ENCODE measurements at regions not wholly inside any gene's neighbourhood (a gene's known extent, or its start where the extent isn't known, plus 50 kb on each side); places are given as distances from the start of the nearest gene placed in this dataset.
"Not testable (repeated sequence)": the region's sequence is repeated elsewhere in the genome, so short reads cannot be mapped to it uniquely, and the experiment has no call there.

GRCh38 chr14:106309423-106309822 lies 783.0 kb downstream of the TMEM121 start:
- Histone ChIP-seq H3K36me3 (ENCODE audit: control insufficient read depth, insufficient read depth, low read length) (no peaks in the 10 kb centered on the region), H3K4me3 (ENCODE audit: low read length) (no peak overlapping the region), H3K27me3 (ENCODE audit: control insufficient read depth, insufficient read depth, low read length) (peaks cover 5% of the 10 kb centered on the region), H3K27ac (ENCODE audit: low read length) (no peak overlapping the region), H3K9me3 (ENCODE audit: control insufficient read depth, insufficient read depth, low read length) (peaks cover 7% of the 10 kb centered on the region), H3K4me1 (ENCODE audit: control insufficient read depth, insufficient read depth, low read length) (no peaks in the 10 kb centered on the region)
- Mint-ChIP-seq H3K9me3 (no peaks in the 10 kb centered on the region), H3K27ac (no peak overlapping the region), H3K4me3 (no peak overlapping the region), H3K4me1 (no peaks in the 10 kb centered on the region), H3K36me3 (no peaks in the 10 kb centered on the region), H3K27me3 (ENCODE audit: low read depth in 2 of 2) (peaks cover 16 to 30% of the 10 kb centered on the region in 2 donors)
- DNase-seq (no peak), ATAC-seq (no peak)
- WGBS (ENCODE audit: insufficient coverage): 100% methylated on average over 1 of the region's 2 CpGs
- TF ChIP-seq CTCF (IDR thresholded peaks at IDR 0.05): no peak
- intact Hi-C loops (cut with micrococcal nuclease): no loop called here

DNA sequence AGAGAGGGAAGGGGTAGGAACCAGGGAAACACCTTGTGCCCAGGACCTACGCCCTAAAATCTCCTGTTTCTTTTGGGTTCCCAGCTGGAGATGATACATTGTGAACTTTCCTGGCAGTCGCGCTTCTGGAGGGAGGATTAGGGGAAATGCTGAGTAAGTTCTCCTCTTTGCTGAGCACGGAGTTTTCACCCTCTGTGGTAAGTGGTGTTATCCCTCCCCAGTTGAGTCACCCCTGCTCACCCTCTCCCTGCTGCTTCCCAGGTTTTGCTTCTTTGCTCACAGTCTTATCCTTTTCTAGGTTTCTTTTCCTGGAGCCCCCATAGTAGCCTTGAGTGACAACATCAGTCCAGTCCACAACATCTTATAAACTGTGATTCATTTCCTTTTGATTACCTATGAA lies 789.1 kb downstream of the TMEM121 start:
- ATAC-seq: no peak
- H3K9me3 Mint-ChIP-seq: no peaks in the 10 kb centered on the region
- intact Hi-C loops (cut with micrococcal nuclease): no loop called here

GRCh38 chr14:106317593-106317992 lies 791.2 kb downstream of the TMEM121 start:
- TF ChIP-seq CTCF (IDR thresholded peaks at IDR 0.05): no peak
- H3K36me3 Mint-ChIP-seq: no peaks in the 10 kb centered on the region
- WGBS (ENCODE audit: insufficient coverage): 38% methylated on average over 5 of the region's 5 CpGs
- no peak overlapping the region for H3K4me3 Mint-ChIP-seq
- H3K27me3 Mint-ChIP-seq (ENCODE audit: low read depth in 2 of 2): peaks cover 5 to 18% of the 10 kb centered on the region in 2 donors
- no peak overlapping the region for H3K27ac Mint-ChIP-seq
- intact Hi-C loops (cut with micrococcal nuclease): no loop called here
- no peak overlapping the region for H3K4me3 ChIP-seq (ENCODE audit: low read length)
- no peaks in the 10 kb centered on the region for H3K27me3 ChIP-seq (ENCODE audit: control insufficient read depth, insufficient read depth, low read length)
- no peak overlapping the region for H3K27ac ChIP-seq (ENCODE audit: low read length)
- H3K9me3 Mint-ChIP-seq: no peaks in the 10 kb centered on the region
- DNase-seq (no peak), ATAC-seq (no peak)
- no peaks in the 10 kb centered on the region for H3K9me3 ChIP-seq (ENCODE audit: control insufficient read depth, insufficient read depth, low read length)
- no peaks in the 10 kb centered on the region for H3K36me3 ChIP-seq (ENCODE audit: control insufficient read depth, insufficient read depth, low read length)
- no peaks in the 10 kb centered on the region for H3K4me1 Mint-ChIP-seq
- H3K4me1 ChIP-seq (ENCODE audit: control insufficient read depth, insufficient read depth, low read length): no peaks in the 10 kb centered on the region

More for the DNA sequence above, 789.1 kb downstream of the TMEM121 start:
- Mint-ChIP-seq H3K27me3 (ENCODE audit: low read depth in 2 of 2) (peaks cover under 1 to 11% of the 10 kb centered on the region in 2 donors), H3K4me3 (no peak overlapping the region), H3K4me1 (no peaks in the 10 kb centered on the region), H3K36me3 (no peaks in the 10 kb centered on the region), H3K27ac (no peak overlapping the region)
- Histone ChIP-seq H3K9me3 (ENCODE audit: control insufficient read depth, insufficient read depth, low read length) (no peaks in the 10 kb centered on the region), H3K36me3 (ENCODE audit: control insufficient read depth, insufficient read depth, low read length) (no peaks in the 10 kb centered on the region), H3K4me3 (ENCODE audit: low read length) (no peak overlapping the region), H3K27ac (ENCODE audit: low read length) (no peak overlapping the region), H3K4me1 (ENCODE audit: control insufficient read depth, insufficient read depth, low read length) (no peaks in the 10 kb centered on the region), H3K27me3 (ENCODE audit: control insufficient read depth, insufficient read depth, low read length) (peaks cover 3% of the 10 kb centered on the region)
- WGBS (ENCODE audit: insufficient coverage): 68% methylated on average over 4 of the region's 4 CpGs
- no peak for DNase-seq
- TF ChIP-seq CTCF (IDR thresholded peaks at IDR 0.05): no peak

DNA sequence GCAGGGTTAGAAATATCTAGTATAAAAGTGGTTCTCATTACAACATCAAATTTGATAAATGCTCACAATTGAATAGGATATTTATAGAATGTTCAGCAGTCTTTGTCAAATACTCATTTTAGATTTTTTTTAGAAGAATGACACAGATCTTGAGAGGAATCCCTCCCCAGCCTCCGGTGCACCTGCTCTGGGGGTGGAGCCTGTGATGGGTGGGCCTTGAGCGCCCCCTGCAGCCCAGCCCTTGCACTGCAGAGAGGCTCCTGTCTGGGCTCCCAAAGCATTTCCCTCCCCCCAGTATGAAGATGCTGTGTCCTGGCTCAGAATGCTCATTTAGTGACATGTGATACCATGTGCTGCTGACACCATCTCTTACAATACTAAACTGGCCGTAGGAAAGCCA lies 792.3 kb downstream of the TMEM121 start:
- no peaks in the 10 kb centered on the region for H3K27me3 ChIP-seq (ENCODE audit: control insufficient read depth, insufficient read depth, low read length)
- H3K4me1 Mint-ChIP-seq: no peaks in the 10 kb centered on the region
- H3K27ac ChIP-seq (ENCODE audit: low read length): no peak overlapping the region
- H3K36me3 Mint-ChIP-seq: no peaks in the 10 kb centered on the region
- peak; percentile 52 for TF ChIP-seq CTCF (IDR thresholded peaks at IDR 0.05)
- no peaks in the 10 kb centered on the region for H3K36me3 ChIP-seq (ENCODE audit: control insufficient read depth, insufficient read depth, low read length)
- H3K27me3 Mint-ChIP-seq (ENCODE audit: low read depth in 2 of 2): peaks cover 10 to 20% of the 10 kb centered on the region in 2 donors
- no peak overlapping the region for H3K4me3 Mint-ChIP-seq
- intact Hi-C loops (cut with micrococcal nuclease): no loop called here
- WGBS (ENCODE audit: insufficient coverage): 27% methylated on average over 3 of the region's 3 CpGs
- no peaks in the 10 kb centered on the region for H3K9me3 ChIP-seq (ENCODE audit: control insufficient read depth, insufficient read depth, low read length)
- DNase-seq (peak; percentile 35 to 70), ATAC-seq (peak in 2 of 3 donors; percentile 55 to 64)
- H3K4me3 ChIP-seq (ENCODE audit: low read length): no peak overlapping the region
- H3K27ac Mint-ChIP-seq: no peak overlapping the region
- H3K9me3 Mint-ChIP-seq: no peaks in the 10 kb centered on the region
- H3K4me1 ChIP-seq (ENCODE audit: control insufficient read depth, insufficient read depth, low read length): no peaks in the 10 kb centered on the region

DNA sequence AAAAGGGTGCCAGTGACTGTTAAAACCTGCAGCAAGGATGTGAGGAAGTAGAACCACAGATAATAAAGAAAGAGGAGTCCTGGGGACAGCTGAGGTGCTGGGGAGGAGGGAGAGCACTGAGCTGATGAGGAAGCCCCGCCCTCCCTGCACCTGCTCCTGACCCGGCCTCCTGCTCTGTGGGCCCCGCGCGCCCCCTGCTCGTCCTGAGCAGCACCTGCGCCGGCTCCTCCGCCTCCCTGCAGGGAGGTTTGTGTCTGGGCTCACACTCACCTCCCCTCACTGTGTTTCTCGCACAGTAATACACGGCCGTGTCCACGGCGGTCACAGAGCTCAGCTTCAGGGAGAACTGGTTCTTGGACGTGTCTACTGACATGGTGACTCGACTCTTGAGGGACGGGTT lies 797.6 kb downstream of the TMEM121 start:
- peak in 1 of 2 donors; percentile 57 for DNase-seq
- not testable (repeated sequence) for H3K4me1 ChIP-seq (ENCODE audit: control insufficient read depth, insufficient read depth, low read length)
- 77% methylated on average over 17 of the region's 17 CpGs for WGBS (ENCODE audit: insufficient coverage)

More for the DNA sequence above, 797.6 kb downstream of the TMEM121 start:
- H3K27ac Mint-ChIP-seq; H3K4me3 Mint-ChIP-seq; H3K9me3 Mint-ChIP-seq; H3K4me3 ChIP-seq (ENCODE audit: low read length); H3K4me1 Mint-ChIP-seq; H3K9me3 ChIP-seq (ENCODE audit: control insufficient read depth, insufficient read depth, low read length); ATAC-seq; intact Hi-C loops (cut with micrococcal nuclease); H3K36me3 ChIP-seq (ENCODE audit: control insufficient read depth, insufficient read depth, low read length); H3K27me3 ChIP-seq (ENCODE audit: control insufficient read depth, insufficient read depth, low read length); H3K36me3 Mint-ChIP-seq; H3K27ac ChIP-seq (ENCODE audit: low read length): not testable (repeated sequence)
- H3K27me3 Mint-ChIP-seq (ENCODE audit: low read depth in 2 of 2): peaks cover 26 to 30% of the 10 kb centered on the region in 2 donors

All from natural killer cell (primary cell).